H1 (cell line): ENCODE measurements at regions not wholly inside any gene's neighbourhood (a gene's known extent, or its start where the extent isn't known, plus 50 kb on each side); places are given as distances from the start of the nearest gene placed in this dataset.

Experiments used
- CTCF ChIA-PET: fragments of 300-600 bp; sonication (Branson Sonifier 250); formaldehyde crosslinking; loops from one replicate; lab custom pipeline; 2021; ENCODE audit not compliant: partially characterized antibody; lab: Charles Lee
- POLR2A ChIA-PET: fragments of 300-600 bp; sonication (Branson Sonifier 250); formaldehyde crosslinking; loops from one replicate; lab custom pipeline; 2021; ENCODE audit warnings: inconsistent platforms; ENCODE audit not compliant: partially characterized antibody; lab: Charles Lee
- DNase-seq, 2 experiments: peaks; one replicate each; pipeline versions ENCODE4 v3.0.0 to v3.0.0-alpha.2; 2010 to 2022; ENCODE audit warnings: low spot score in 2 of 2, low read depth in 1 of 2, mixed read lengths in 1 of 2
- FAIRE-seq: peaks from 2 replicates; lab custom pipeline; 2011; peaks lifted over from hg19 to GRCh38; lab: Jason Lieb, UNC
- H2AFZ ChIP-seq: 2 replicates; pipeline ENCODE4 v1.8.1; 2012; ENCODE audit warnings: low read length, inconsistent platforms
- H2AK5ac ChIP-seq: 2 replicates; pipeline ENCODE4 v1.6.1; 2013; ENCODE audit warnings: low read depth, low read length
- H2BK120ac ChIP-seq: replicated peaks from 2 replicates; pipeline ENCODE3; 2013; ENCODE audit warnings: low read depth, low read length, inconsistent platforms
- H2BK12ac ChIP-seq: 2 replicates; pipeline ENCODE4 v1.6.1; 2013; ENCODE audit warnings: low read depth, low read length
- H2BK15ac ChIP-seq: 2 replicates; pipeline ENCODE4 v1.6.1; 2013; ENCODE audit warnings: low read length
- H2BK20ac ChIP-seq: 2 replicates; pipeline ENCODE4 v1.6.1; 2013; ENCODE audit warnings: low read length
- H2BK5ac ChIP-seq: 2 replicates; pipeline ENCODE4 v1.6.1; 2013; ENCODE audit warnings: low read depth, low read length
- H3K14ac ChIP-seq: 2 replicates; pipeline ENCODE4 v1.6.1; 2013; ENCODE audit warnings: inconsistent platforms; ENCODE audit not compliant: insufficient read length
- H3K18ac ChIP-seq: 2 replicates; pipeline ENCODE4 v1.6.1; 2013; ENCODE audit warnings: low read length; ENCODE audit errors: extremely low read depth
- H3K23ac ChIP-seq: 2 replicates; pipeline ENCODE4 v1.6.1; 2013; ENCODE audit warnings: inconsistent platforms; ENCODE audit not compliant: insufficient read length
- H3K23me2 ChIP-seq: 2 replicates; pipeline ENCODE4 v1.6.1; 2013; ENCODE audit warnings: low read depth, low read length
- H3K27ac ChIP-seq: 2 replicates; pipeline ENCODE4 v1.6.1; 2011; ENCODE audit warnings: low read depth, low read length, inconsistent platforms
- H3K27me3 ChIP-seq, 4 experiments: replicated peaks in 1 of 4; 1 replicate in 1 of 4; 2 replicates in 3 of 4; pipeline versions ENCODE4 v1.6.1 to v1.8.1; 2011 to 2013; ENCODE audit warnings: low read length in 3 of 4, mild to moderate bottlenecking in 3 of 4, inconsistent platforms in 2 of 4, mixed read lengths in 2 of 4, moderate library complexity in 1 of 4; ENCODE audit not compliant: control insufficient read depth in 3 of 4, insufficient read depth in 3 of 4; ENCODE audit errors: extremely low read depth in 1 of 4
- H3K36me3 ChIP-seq, 4 experiments: 2 replicates each; pipeline versions ENCODE4 v1.6.1 to v1.8.1; 2011 to 2013; ENCODE audit warnings: mild to moderate bottlenecking in 4 of 4, low read length in 3 of 4, moderate library complexity in 2 of 4, control low read depth in 1 of 4, inconsistent platforms in 1 of 4; ENCODE audit not compliant: insufficient read depth in 4 of 4, control insufficient read depth in 2 of 4
- H3K4ac ChIP-seq: replicated peaks from 2 replicates; pipeline ENCODE3; 2013; ENCODE audit warnings: low read length, low read depth, mixed read lengths, inconsistent platforms; ENCODE audit not compliant: insufficient read length
- H3K4me1 ChIP-seq, 4 experiments: replicated peaks in 1 of 4; 1 replicate in 1 of 4; 2 replicates in 3 of 4; pipeline versions ENCODE4 v1.6.1 to v1.8.1; 2011 to 2013; ENCODE audit warnings: low read length in 3 of 4, inconsistent platforms in 2 of 4, mixed read lengths in 1 of 4; ENCODE audit not compliant: insufficient read depth in 4 of 4, control insufficient read depth in 3 of 4
- H3K4me2 ChIP-seq, 2 experiments: 2 replicates each; pipeline versions ENCODE4 v1.6.1 to v1.8.1; 2011 to 2013; ENCODE audit warnings: low read depth in 2 of 2, low read length in 2 of 2, control low read depth in 1 of 2, inconsistent platforms in 1 of 2, mild to moderate bottlenecking in 1 of 2; ENCODE audit not compliant: insufficient read depth in 1 of 2
- H3K4me3 ChIP-seq, 4 experiments: fragments of 200-600, 300-600 bp in 1 of 4; sonication (generic), shearing (Covaris generic), sonication (Bioruptor Twin) in 1 of 4; 2 replicates each; pipeline versions ENCODE4 v1.5.1 to v1.8.1; 2011 to 2016; ENCODE audit warnings: low read length in 4 of 4, low read depth in 3 of 4, control low read depth in 2 of 4, inconsistent platforms in 2 of 4, mild to moderate bottlenecking in 2 of 4, mixed read lengths in 1 of 4, moderate library complexity in 1 of 4; ENCODE audit not compliant: insufficient read depth in 2 of 4; ENCODE audit errors: extremely low read depth in 1 of 4
- H3K56ac ChIP-seq: replicated peaks from 2 replicates; pipeline ENCODE3; 2013; ENCODE audit warnings: low read depth, mild to moderate bottlenecking, mixed read lengths, low read length, inconsistent platforms; ENCODE audit not compliant: insufficient read length
- H3K79me1 ChIP-seq: 2 replicates; pipeline ENCODE4 v1.6.1; 2013; ENCODE audit warnings: low read depth, low read length, control low read depth
- H3K79me2 ChIP-seq, 2 experiments: 2 replicates each; pipeline versions ENCODE4 v1.6.1 to v1.8.1; 2012 to 2013; ENCODE audit warnings: low read length in 2 of 2, mild to moderate bottlenecking in 2 of 2, inconsistent platforms in 1 of 2; ENCODE audit not compliant: insufficient read depth in 2 of 2, control insufficient read depth in 1 of 2
- H3K9ac ChIP-seq, 4 experiments: replicated peaks in 1 of 4; 1 replicate in 1 of 4; 2 replicates in 3 of 4; pipeline versions ENCODE4 v1.6.1 to v1.8.1; 2011 to 2013; ENCODE audit warnings: low read depth in 3 of 4, low read length in 3 of 4, control low read depth in 2 of 4, mild to moderate bottlenecking in 2 of 4, moderate library complexity in 2 of 4, inconsistent platforms in 1 of 4; ENCODE audit errors: extremely low read depth in 1 of 4
- H3K9me3 ChIP-seq, 2 experiments: 2 replicates each; pipeline versions ENCODE4 v1.6.1 to v1.8.1; 2012 to 2013; ENCODE audit warnings: mild to moderate bottlenecking in 2 of 2, moderate library complexity in 2 of 2, control low read depth in 1 of 2, inconsistent platforms in 1 of 2, low read depth in 1 of 2, low read length in 1 of 2, mixed read lengths in 1 of 2; ENCODE audit not compliant: insufficient read depth in 2 of 2
- H4K20me1 ChIP-seq, 2 experiments: replicated peaks in 1 of 2; 2 replicates each; pipeline versions ENCODE3 to v1.8.1; 2011 to 2013; ENCODE audit warnings: inconsistent platforms in 2 of 2, low read length in 2 of 2, mild to moderate bottlenecking in 1 of 2; ENCODE audit not compliant: insufficient read depth in 2 of 2, control insufficient read depth in 1 of 2
- H4K5ac ChIP-seq: 2 replicates; pipeline ENCODE4 v1.6.1; 2013; ENCODE audit warnings: low read length, low read depth, mixed read lengths, inconsistent platforms; ENCODE audit not compliant: insufficient read length
- H4K8ac ChIP-seq: 2 replicates; pipeline ENCODE4 v1.8.0; 2013; ENCODE audit warnings: mild to moderate bottlenecking, moderate library complexity, low read length, inconsistent platforms; ENCODE audit not compliant: insufficient read depth; ENCODE audit errors: extremely low read depth
- H4K91ac ChIP-seq: replicated peaks from 2 replicates; pipeline ENCODE3; 2013; ENCODE audit warnings: low read length, mixed read lengths, inconsistent platforms; ENCODE audit not compliant: insufficient read length
- BCL11A ChIP-seq, 2 experiments: IDR thresholded peaks; one replicate each; pipeline ENCODE4 v1.6.1; 2011; ENCODE audit warnings: low read depth in 2 of 2, low read length in 2 of 2, mild to moderate bottlenecking in 2 of 2
- E2F6 ChIP-seq: IDR thresholded peaks from 2 replicates; pipeline ENCODE4 v1.6.1; 2012; ENCODE audit warnings: inconsistent platforms
- JUN ChIP-seq: IDR thresholded peaks from 2 replicates; pipeline ENCODE4 v1.6.1; 2011; ENCODE audit warnings: low read depth, mild to moderate bottlenecking, improper control_type of control experiment, low read length
- KDM1A ChIP-seq: fragments of 200-600, 300-600 bp; sonication (generic); IDR thresholded peaks from 2 replicates; pipeline ENCODE4 v1.7.1; 2016; ENCODE audit warnings: mild to moderate bottlenecking, low read length, borderline replicate concordance
- POLR2A ChIP-seq, 2 experiments: IDR thresholded peaks; 1 replicate in 1 of 2; 2 replicates in 1 of 2; pipeline ENCODE4 v1.6.1; 2011; ENCODE audit warnings: low read depth in 2 of 2, low read length in 2 of 2, mild to moderate bottlenecking in 2 of 2; ENCODE audit errors: control extremely low read depth in 1 of 2
- SIN3A ChIP-seq, 2 experiments: IDR thresholded peaks in 1 of 2; conservative IDR thresholded peaks in 1 of 2; 2 replicates each; pipeline ENCODE4 v1.6.1; 2011 to 2012; ENCODE audit warnings: low read length in 2 of 2, improper control_type of control experiment in 1 of 2, low read depth in 1 of 2, mild to moderate bottlenecking in 1 of 2
- SP2 ChIP-seq: IDR thresholded peaks from 2 replicates; pipeline ENCODE4 v1.6.1; 2012; ENCODE audit warnings: mild to moderate bottlenecking, low read length, inconsistent platforms
- TAF1 ChIP-seq: IDR thresholded peaks from 2 replicates; pipeline ENCODE4 v1.6.1; 2011; ENCODE audit warnings: mild to moderate bottlenecking, low read depth, low read length
- TAF7 ChIP-seq: optimal IDR thresholded peaks from 2 replicates; pipeline ENCODE3; 2011; ENCODE audit warnings: low read depth, mild to moderate bottlenecking, inconsistent platforms, low read length, moderate library complexity, borderline replicate concordance
- WGBS, 2 experiments: shearing (Covaris generic) in 1 of 2; methylation state at CpG; one replicate each; pipeline versions ENCODE4 v1.1.6 to v1.1.7; 2013 to 2015; ENCODE audit warnings: low lambda C conversion rate in 2 of 2, mixed read lengths in 2 of 2, inconsistent platforms in 1 of 2, low coverage in 1 of 2, missing lambda C conversion rate in 1 of 2; ENCODE audit not compliant: insufficient replicate concordance in 2 of 2, insufficient coverage in 1 of 2, insufficient read length in 1 of 2; ENCODE audit errors: extremely low coverage in 1 of 2, missing lambda C conversion rate in 1 of 2; 5-methylcytosine and 5-hydroxymethylcytosine counted together

- H2BK120ac ChIP-seq, result no peak overlapping the region
- H2BK5ac ChIP-seq, result no peak overlapping the region
- no peak overlapping the region for H2AK5ac ChIP-seq
- no peak overlapping the region for H2AFZ ChIP-seq
- H3K14ac ChIP-seq, result no peak overlapping the region
- H3K18ac ChIP-seq, result no peak overlapping the region
- no peak overlapping the region for H2BK20ac ChIP-seq
- H3K79me2 ChIP-seq, result no peaks in the 10 kb centered on the region
- no peaks in the 10 kb centered on the region for H4K20me1 ChIP-seq
- no peak overlapping the region for H4K91ac ChIP-seq
- H3K36me3 ChIP-seq, result no peaks in the 10 kb centered on the region
- no peak overlapping the region for H3K9ac ChIP-seq
- no peak overlapping the region for H3K56ac ChIP-seq
- H3K27ac ChIP-seq, result no peak overlapping the region
- POLR2A ChIA-PET, result no interaction called here
- no peaks in the 10 kb centered on the region for H3K23me2 ChIP-seq
- no peak overlapping the region for H2BK15ac ChIP-seq
- H3K9me3 ChIP-seq, result no peaks in the 10 kb centered on the region
- H3K79me1 ChIP-seq, result no peaks in the 10 kb centered on the region
- H3K4me1 ChIP-seq, result no peaks in the 10 kb centered on the region
- H3K4ac ChIP-seq, result no peak overlapping the region
- no peak overlapping the region for H4K5ac ChIP-seq
- H3K27me3 ChIP-seq, result no peaks in the 10 kb centered on the region
- no peak overlapping the region for H3K4me2 ChIP-seq
- FAIRE-seq (no peak), DNase-seq (no peak)
- TF ChIP-seq KDM1A, result no peak
- TF ChIP-seq E2F6, result no peak
- TF ChIP-seq SIN3A (conservative IDR thresholded peaks at IDR 0.05 in 1 of 2, IDR thresholded peaks at IDR 0.05 in 1 of 2; ENCODE audit: low read depth in 1 of 2, low read length in 2 of 2), result no peak
- no peak for TF ChIP-seq TAF7
- no peak for TF ChIP-seq TAF1
- TF ChIP-seq JUN, result no peak
- no peak for TF ChIP-seq BCL11A (IDR thresholded peaks at IDR 0.05; ENCODE audit: low read depth in 2 of 2, low read length in 2 of 2)
- TF ChIP-seq SP2, result no peak
- no peak for TF ChIP-seq POLR2A (IDR thresholded peaks at IDR 0.05; ENCODE audit: control extremely low read depth in 1 of 2, low read depth in 2 of 2, low read length in 2 of 2)
- H3K4me3 ChIP-seq, result no peak overlapping the region
- H4K8ac ChIP-seq, result no peak overlapping the region
- no peak overlapping the region for H2BK12ac ChIP-seq
- CTCF ChIA-PET, result no interaction called here
- WGBS, 2 experiments, result 86% methylated on average over 1 of the region's 1 CpG; no CpG with 5 or more reads in 1 of the 2 experiments
- no peak overlapping the region for H3K23ac ChIP-seq
These were observed 368.7 kb upstream of the PRICKLE1 start for GRCh38 chr12:42958291-42958674.
